Mammary epithelial cell (primary cell): ENCODE measurements at regions not wholly inside any gene's neighbourhood (a gene's known extent, or its start where the extent isn't known, plus 50 kb on each side); places are given as distances from the start of the nearest gene placed in this dataset.

Experiments used
- EZH2 ChIP-seq: IDR thresholded peaks from 2 replicates; pipeline ENCODE4 v1.6.1; 2012; ENCODE audit warnings: low read length, inconsistent platforms, borderline replicate concordance
- TF ChIP-seq, protein P1 (sequence below), 2 donors: IDR thresholded peaks in 1 of 2; conservative IDR thresholded peaks in 1 of 2; 2 replicates each; pipeline ENCODE4 v1.5.1; 2011 to 2012; ENCODE audit warnings: inconsistent platforms in 2 of 2, low read length in 2 of 2, mild to moderate bottlenecking in 2 of 2, control low read depth in 1 of 2, low read depth in 1 of 2; ENCODE audit not compliant: insufficient read depth in 1 of 2; ENCODE audit errors: extremely low read depth in 1 of 2

DNA sequence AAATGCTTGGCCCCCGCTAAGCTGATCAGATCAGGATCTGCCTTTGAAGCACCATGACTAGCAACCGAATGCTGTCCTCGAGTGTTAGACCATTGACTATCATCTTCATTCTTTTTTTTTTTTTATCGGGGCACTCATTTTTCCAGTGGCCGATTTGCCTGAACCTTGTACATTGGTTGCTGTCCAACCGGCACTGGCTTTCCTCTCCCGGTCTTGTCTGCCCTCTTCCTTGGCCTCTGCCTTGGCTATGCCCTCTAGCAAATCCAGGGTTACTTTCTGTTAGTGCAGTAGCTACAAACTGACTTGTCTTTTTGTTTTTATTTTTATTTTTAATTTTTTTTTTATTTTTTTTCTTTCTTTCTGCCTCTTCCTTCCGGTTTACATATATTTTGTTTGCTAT is 102.3 kb downstream of the ALG10 start:
- TF ChIP-seq, protein P1, sequence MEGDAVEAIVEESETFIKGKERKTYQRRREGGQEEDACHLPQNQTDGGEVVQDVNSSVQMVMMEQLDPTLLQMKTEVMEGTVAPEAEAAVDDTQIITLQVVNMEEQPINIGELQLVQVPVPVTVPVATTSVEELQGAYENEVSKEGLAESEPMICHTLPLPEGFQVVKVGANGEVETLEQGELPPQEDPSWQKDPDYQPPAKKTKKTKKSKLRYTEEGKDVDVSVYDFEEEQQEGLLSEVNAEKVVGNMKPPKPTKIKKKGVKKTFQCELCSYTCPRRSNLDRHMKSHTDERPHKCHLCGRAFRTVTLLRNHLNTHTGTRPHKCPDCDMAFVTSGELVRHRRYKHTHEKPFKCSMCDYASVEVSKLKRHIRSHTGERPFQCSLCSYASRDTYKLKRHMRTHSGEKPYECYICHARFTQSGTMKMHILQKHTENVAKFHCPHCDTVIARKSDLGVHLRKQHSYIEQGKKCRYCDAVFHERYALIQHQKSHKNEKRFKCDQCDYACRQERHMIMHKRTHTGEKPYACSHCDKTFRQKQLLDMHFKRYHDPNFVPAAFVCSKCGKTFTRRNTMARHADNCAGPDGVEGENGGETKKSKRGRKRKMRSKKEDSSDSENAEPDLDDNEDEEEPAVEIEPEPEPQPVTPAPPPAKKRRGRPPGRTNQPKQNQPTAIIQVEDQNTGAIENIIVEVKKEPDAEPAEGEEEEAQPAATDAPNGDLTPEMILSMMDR (conservative IDR thresholded peaks at IDR 0.05 in 1 of 2, IDR thresholded peaks at IDR 0.05 in 1 of 2; ENCODE audit: extremely low read depth in 1 of 2, insufficient read depth in 1 of 2, low read depth in 1 of 2, low read length in 2 of 2): no peak
- TF ChIP-seq EZH2: no peak
